Liver (tissue), 3 donors: ENCODE measurements at regions not wholly inside any gene's neighbourhood (a gene's known extent, or its start where the extent isn't known, plus 50 kb on each side); places are given as distances from the start of the nearest gene placed in this dataset.

Source experiments
- ATF3 ChIP-seq: IDR thresholded peaks from 2 replicates; pipeline ENCODE4 v1.6.1; 2016; ENCODE audit warnings: antibody characterized with exemption
- CTCF ChIP-seq: fragments of 150-350 bp; IDR thresholded peaks from 2 replicates; pipeline ENCODE4 v1.5.1; 2017; ENCODE audit warnings: improper control_type of control experiment, low read depth, low read length; ENCODE audit not compliant: missing input control
- FOXA1 ChIP-seq: IDR thresholded peaks from 2 replicates; pipeline ENCODE4 v1.6.1; 2016; ENCODE audit warnings: antibody characterized with exemption
- HNF4G ChIP-seq: IDR thresholded peaks from 2 replicates; pipeline ENCODE4 v1.6.1; 2016; ENCODE audit warnings: antibody characterized with exemption
- JUND ChIP-seq, 2 donors: IDR thresholded peaks; 2 replicates each; pipeline ENCODE4 v1.6.1; 2016; ENCODE audit warnings: antibody characterized with exemption in 2 of 2
- donor health status: healthy.
- donor health status: healthy.

- TF ChIP-seq FOXA1 (no peak), ATF3 (no peak), CTCF (no peak), JUND (IDR thresholded peaks at IDR 0.05) (no peak), HNF4G (no peak)
Measured at GRCh38 chr14:97215263-97215969, 418.2 kb downstream of the VRK1 start.
